ENCODE measurements at regions not wholly inside any gene's neighbourhood (a gene's known extent, or its start where the extent isn't known, plus 50 kb on each side); places are given as distances from the start of the nearest gene placed in this dataset.

GRCh38 chr2:12960671-12961070 is 243.9 kb downstream of the TRIB2 start:
- ChIA-PET CTCF (no interaction called here), POLR2A (no interaction called here)
- no peak for DNase-seq
- WGBS (ENCODE audit: insufficient coverage) = 100% methylated on average over 1 of the region's 1 CpG
- Histone ChIP-seq H3K27me3 (replicated peaks in 2 of 5; ENCODE audit: control insufficient read depth in 4 of 5, insufficient read depth in 5 of 5, low read length in 4 of 5) (no peaks in the 10 kb centered on the region), H3K27ac (ENCODE audit: insufficient read depth in 1 of 2, low read depth in 1 of 2, low read length in 2 of 2, poor library complexity in 1 of 2, severe bottlenecking in 2 of 2) (no peak overlapping the region), H3K36me3 (ENCODE audit: control insufficient read depth in 4 of 4, insufficient read depth in 4 of 4, low read length in 3 of 4) (no peaks in the 10 kb centered on the region), H3K4me3 (ENCODE audit: control insufficient read depth in 1 of 7, extremely low read depth in 1 of 7, insufficient read depth in 4 of 7, low read depth in 2 of 7, low read length in 6 of 7) (no peak overlapping the region), H3K9me3 (ENCODE audit: control extremely low read depth in 1 of 5, control insufficient read depth in 4 of 5, insufficient read depth in 2 of 5, low read depth in 1 of 5, low read length in 4 of 5) (peaks cover 0 to 6% (median 0%) of the 10 kb centered on the region in 5 experiments), H3K4me1 (ENCODE audit: control extremely low read depth in 1 of 4, control insufficient read depth in 4 of 4, insufficient read depth in 4 of 4, low read length in 3 of 4) (peaks cover 0 to 7% (median 4%) of the 10 kb centered on the region in 4 experiments)

GRCh38 chr2:12964904-12965539 is 248.3 kb downstream of the TRIB2 start:
- POLR2A ChIA-PET = no interaction called here
- CTCF ChIA-PET = interaction anchor here (0.9 kb wide), 1 partner anchor 42 kb away, joined by 3 read pairs; no protein-coding TSS in a partner anchor
- DNase-seq = peak in 1 of 3 donors; percentile 6
- WGBS (ENCODE audit: insufficient coverage) = 100% methylated on average over 1 of the region's 5 CpGs
- peaks cover 0 to 1% (median 0%) of the 10 kb centered on the region in 5 experiments for H3K9me3 ChIP-seq (ENCODE audit: control extremely low read depth in 1 of 5, control insufficient read depth in 4 of 5, insufficient read depth in 2 of 5, low read depth in 1 of 5, low read length in 4 of 5)
- H3K36me3 ChIP-seq (ENCODE audit: control insufficient read depth in 4 of 4, insufficient read depth in 4 of 4, low read length in 3 of 4) = no peaks in the 10 kb centered on the region
- H3K4me3 ChIP-seq (ENCODE audit: control insufficient read depth in 1 of 7, extremely low read depth in 1 of 7, insufficient read depth in 4 of 7, low read depth in 2 of 7, low read length in 6 of 7) = no peak overlapping the region
- no peaks in the 10 kb centered on the region for H3K27me3 ChIP-seq (replicated peaks in 2 of 5; ENCODE audit: control insufficient read depth in 4 of 5, insufficient read depth in 5 of 5, low read length in 4 of 5)
- no peak overlapping the region for H3K27ac ChIP-seq (ENCODE audit: insufficient read depth in 1 of 2, low read depth in 1 of 2, low read length in 2 of 2, poor library complexity in 1 of 2, severe bottlenecking in 2 of 2)
- peaks cover 0 to 11% (median 9%) of the 10 kb centered on the region in 4 experiments for H3K4me1 ChIP-seq (ENCODE audit: control extremely low read depth in 1 of 4, control insufficient read depth in 4 of 4, insufficient read depth in 4 of 4, low read length in 3 of 4)

DNA sequence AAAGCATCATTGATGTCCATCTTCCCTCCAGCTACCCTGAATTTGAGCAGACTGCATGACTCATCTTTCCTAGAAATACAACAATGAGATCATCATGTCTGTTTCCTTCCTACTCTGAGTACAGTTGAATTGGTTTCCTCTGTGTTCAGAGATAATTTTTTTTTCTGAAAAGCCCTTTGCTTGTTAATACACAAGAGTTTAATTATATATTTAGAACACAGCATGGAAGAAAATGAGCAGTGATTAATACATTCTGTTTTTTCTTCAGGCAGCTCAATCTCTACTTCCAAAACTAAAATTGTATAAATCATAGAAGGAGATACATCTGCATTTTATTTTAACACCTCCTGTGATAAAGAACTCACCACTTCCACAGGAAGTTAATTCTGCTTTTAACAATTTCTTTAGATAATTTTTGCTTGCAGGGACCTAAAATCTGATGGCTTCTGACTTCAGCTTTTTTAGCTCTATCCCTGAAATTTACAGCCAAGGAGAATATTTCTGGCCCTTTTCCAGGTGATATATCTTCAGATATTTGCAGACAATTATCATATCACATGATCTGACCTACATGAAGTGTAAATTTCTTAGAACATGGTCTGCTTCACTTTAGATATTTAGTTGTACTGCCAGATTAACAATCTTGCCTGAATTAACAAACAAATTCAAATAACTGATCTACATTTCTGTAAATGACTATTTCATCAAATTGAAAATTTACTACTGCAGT is 249.0 kb downstream of the TRIB2 start:
- no peaks in the 10 kb centered on the region for H3K27me3 ChIP-seq (replicated peaks in 2 of 5; ENCODE audit: control insufficient read depth in 4 of 5, insufficient read depth in 5 of 5, low read length in 4 of 5)
- H3K9me3 ChIP-seq (ENCODE audit: control extremely low read depth in 1 of 5, control insufficient read depth in 4 of 5, insufficient read depth in 2 of 5, low read depth in 1 of 5, low read length in 4 of 5) = no peaks in the 10 kb centered on the region
- H3K4me3 ChIP-seq (ENCODE audit: control insufficient read depth in 1 of 7, extremely low read depth in 1 of 7, insufficient read depth in 4 of 7, low read depth in 2 of 7, low read length in 6 of 7) = no peak overlapping the region
- H3K36me3 ChIP-seq (ENCODE audit: control insufficient read depth in 4 of 4, insufficient read depth in 4 of 4, low read length in 3 of 4) = no peaks in the 10 kb centered on the region
- H3K4me1 ChIP-seq (ENCODE audit: control extremely low read depth in 1 of 4, control insufficient read depth in 4 of 4, insufficient read depth in 4 of 4, low read length in 3 of 4) = peaks cover 0 to 11% (median 9%) of the 10 kb centered on the region in 4 experiments
- peak; percentile 43 to 85 (median 70) for DNase-seq
- ChIA-PET CTCF (interaction anchor here (0.9 kb wide), 1 partner anchor 41 kb away, joined by 3 read pairs; no protein-coding TSS in a partner anchor), POLR2A (no interaction called here)
- peak overlapping the region in 1 of 2 experiments; percentile 38 for H3K27ac ChIP-seq (ENCODE audit: insufficient read depth in 1 of 2, low read depth in 1 of 2, low read length in 2 of 2, poor library complexity in 1 of 2, severe bottlenecking in 2 of 2)

GRCh38 chr2:12967804-12968203 is 251.1 kb downstream of the TRIB2 start:
- H3K27me3 ChIP-seq (replicated peaks in 2 of 5; ENCODE audit: control insufficient read depth in 4 of 5, insufficient read depth in 5 of 5, low read length in 4 of 5) = no peaks in the 10 kb centered on the region
- peaks cover 0 to 4% (median 0%) of the 10 kb centered on the region in 5 experiments for H3K9me3 ChIP-seq (ENCODE audit: control extremely low read depth in 1 of 5, control insufficient read depth in 4 of 5, insufficient read depth in 2 of 5, low read depth in 1 of 5, low read length in 4 of 5)
- no peak overlapping the region for H3K4me3 ChIP-seq (ENCODE audit: control insufficient read depth in 1 of 7, extremely low read depth in 1 of 7, insufficient read depth in 4 of 7, low read depth in 2 of 7, low read length in 6 of 7)
- POLR2A ChIA-PET = no interaction called here
- 100% methylated on average over 1 of the region's 1 CpG for WGBS (ENCODE audit: insufficient coverage)
- no peak overlapping the region for H3K27ac ChIP-seq (ENCODE audit: insufficient read depth in 1 of 2, low read depth in 1 of 2, low read length in 2 of 2, poor library complexity in 1 of 2, severe bottlenecking in 2 of 2)
- H3K36me3 ChIP-seq (ENCODE audit: control insufficient read depth in 4 of 4, insufficient read depth in 4 of 4, low read length in 3 of 4) = no peaks in the 10 kb centered on the region
- no peak for DNase-seq
- H3K4me1 ChIP-seq (ENCODE audit: control extremely low read depth in 1 of 4, control insufficient read depth in 4 of 4, insufficient read depth in 4 of 4, low read length in 3 of 4) = peaks cover 0 to 11% (median 9%) of the 10 kb centered on the region in 4 experiments
- CTCF ChIA-PET = no interaction called here

DNA sequence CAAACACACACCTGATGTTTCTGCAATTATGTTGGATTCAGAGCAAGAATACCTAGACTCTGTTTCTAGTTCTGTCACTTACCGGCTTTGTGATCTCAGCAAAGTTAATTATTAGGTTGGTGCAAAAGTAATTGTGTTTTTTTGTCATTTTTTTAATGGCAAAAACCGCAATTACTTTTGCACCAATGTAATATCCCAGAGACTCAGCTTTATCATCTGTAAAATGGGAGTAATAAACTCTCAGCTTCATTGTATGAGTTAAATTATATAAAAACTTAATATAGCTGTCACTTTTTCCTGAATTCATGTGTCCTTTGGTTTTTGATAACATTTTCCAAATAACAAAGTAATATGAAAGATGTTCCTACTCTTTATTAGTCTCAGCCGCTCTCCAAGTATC is 251.7 kb downstream of the TRIB2 start:
- Histone ChIP-seq H3K9me3 (ENCODE audit: control extremely low read depth in 1 of 5, control insufficient read depth in 4 of 5, insufficient read depth in 2 of 5, low read depth in 1 of 5, low read length in 4 of 5) (peaks cover 0 to 6% (median 3%) of the 10 kb centered on the region in 5 experiments), H3K36me3 (ENCODE audit: control insufficient read depth in 4 of 4, insufficient read depth in 4 of 4, low read length in 3 of 4) (no peaks in the 10 kb centered on the region), H3K4me3 (ENCODE audit: control insufficient read depth in 1 of 7, extremely low read depth in 1 of 7, insufficient read depth in 4 of 7, low read depth in 2 of 7, low read length in 6 of 7) (no peak overlapping the region), H3K27me3 (replicated peaks in 2 of 5; ENCODE audit: control insufficient read depth in 4 of 5, insufficient read depth in 5 of 5, low read length in 4 of 5) (no peaks in the 10 kb centered on the region), H3K27ac (ENCODE audit: insufficient read depth in 1 of 2, low read depth in 1 of 2, low read length in 2 of 2, poor library complexity in 1 of 2, severe bottlenecking in 2 of 2) (no peak overlapping the region), H3K4me1 (ENCODE audit: control extremely low read depth in 1 of 4, control insufficient read depth in 4 of 4, insufficient read depth in 4 of 4, low read length in 3 of 4) (peaks cover 0 to 11% (median 9%) of the 10 kb centered on the region in 4 experiments)
- ChIA-PET CTCF (no interaction called here), POLR2A (no interaction called here)
- no peak for DNase-seq
- WGBS (ENCODE audit: insufficient coverage) = 100% methylated on average over 1 of the region's 3 CpGs

DNA sequence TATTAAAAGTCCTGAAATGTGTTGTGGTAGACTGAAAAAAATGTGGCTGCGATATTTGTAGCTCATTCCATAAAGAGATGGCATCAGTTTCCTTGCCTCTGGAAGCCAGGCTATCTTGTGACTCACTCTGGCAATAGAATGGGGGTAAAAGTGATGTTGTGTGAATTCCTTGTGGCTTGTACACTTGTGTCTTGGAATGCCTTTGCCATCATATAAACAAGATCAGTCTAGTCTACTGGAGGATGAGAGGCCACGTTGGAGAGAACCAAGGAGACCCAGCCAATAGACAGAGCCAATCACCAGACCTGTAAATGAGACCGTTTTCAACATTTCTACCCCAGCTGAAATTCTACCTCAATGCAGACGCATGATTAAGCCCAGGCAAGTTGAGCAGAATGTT is 254.1 kb downstream of the TRIB2 start:
- WGBS (ENCODE audit: insufficient coverage) = 100% methylated on average over 3 of the region's 4 CpGs
- no peaks in the 10 kb centered on the region for H3K27me3 ChIP-seq (replicated peaks in 2 of 5; ENCODE audit: control insufficient read depth in 4 of 5, insufficient read depth in 5 of 5, low read length in 4 of 5)
- no peak for DNase-seq
- H3K27ac ChIP-seq (ENCODE audit: insufficient read depth in 1 of 2, low read depth in 1 of 2, low read length in 2 of 2, poor library complexity in 1 of 2, severe bottlenecking in 2 of 2) = no peak overlapping the region
- peaks cover 0 to 4% (median 2%) of the 10 kb centered on the region in 4 experiments for H3K4me1 ChIP-seq (ENCODE audit: control extremely low read depth in 1 of 4, control insufficient read depth in 4 of 4, insufficient read depth in 4 of 4, low read length in 3 of 4)
- POLR2A ChIA-PET = no interaction called here
- CTCF ChIA-PET = interaction anchor here (1.3 to 1.4 kb wide), 2 partner anchors 9 to 35 kb away, joined by 3 read pairs; no protein-coding TSS in a partner anchor
- H3K9me3 ChIP-seq (ENCODE audit: control extremely low read depth in 1 of 5, control insufficient read depth in 4 of 5, insufficient read depth in 2 of 5, low read depth in 1 of 5, low read length in 4 of 5) = peaks cover 0 to 7% (median 5%) of the 10 kb centered on the region in 5 experiments
- H3K36me3 ChIP-seq (ENCODE audit: control insufficient read depth in 4 of 4, insufficient read depth in 4 of 4, low read length in 3 of 4) = no peaks in the 10 kb centered on the region
- H3K4me3 ChIP-seq (ENCODE audit: control insufficient read depth in 1 of 7, extremely low read depth in 1 of 7, insufficient read depth in 4 of 7, low read depth in 2 of 7, low read length in 6 of 7) = no peak overlapping the region

Data from common myeloid progenitor, CD34-positive (primary cell).